Hematopoietic multipotent progenitor cell treated with erythropoietin and hydrocortisone succinate and interleukin-3 and kit ligand, for 6 days (in vitro differentiated cells): ENCODE measurements at regions not wholly inside any gene's neighbourhood (a gene's known extent, or its start where the extent isn't known, plus 50 kb on each side); places are given as distances from the start of the nearest gene placed in this dataset.

Source experiments
- DNase-seq: peaks from one replicate; pipeline ENCODE4 v3.0.0-alpha.2; 2015

- no peak for DNase-seq
Observed at GRCh38 chr2:117684919-117685318, 129.6 kb upstream of the DDX18 start.

GRCh38 chr2:117686699-117687098 lies 127.8 kb upstream of the DDX18 start:
- no peak for DNase-seq

GRCh38 chr2:117691595-117691994 lies 122.9 kb upstream of the DDX18 start:
- no peak for DNase-seq

GRCh38 chr2:117692001-117692763 lies 122.3 kb upstream of the DDX18 start:
- no peak for DNase-seq

- no peak for DNase-seq
Observed at GRCh38 chr2:117693154-117693553, 121.3 kb upstream of the DDX18 start.

DNA sequence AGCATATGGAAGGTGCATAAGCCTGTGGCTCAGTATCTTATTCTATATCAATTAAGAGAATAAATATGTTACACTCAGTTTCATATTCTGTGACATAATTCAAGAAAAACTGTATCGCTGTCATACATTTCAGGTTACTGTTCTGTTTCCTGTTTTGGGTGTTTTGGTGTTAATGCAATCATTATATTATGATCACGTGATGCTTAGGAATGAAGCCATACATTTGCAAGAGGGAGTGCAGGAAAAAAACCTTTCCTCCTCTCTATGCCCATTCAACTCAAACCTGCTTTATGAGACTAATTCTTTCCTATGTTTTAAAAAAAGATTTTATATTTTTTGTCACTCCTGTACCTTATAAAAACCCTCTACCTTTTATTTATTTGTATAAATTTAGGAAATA lies 120.8 kb upstream of the DDX18 start:
- DNase-seq = no peak

DNA sequence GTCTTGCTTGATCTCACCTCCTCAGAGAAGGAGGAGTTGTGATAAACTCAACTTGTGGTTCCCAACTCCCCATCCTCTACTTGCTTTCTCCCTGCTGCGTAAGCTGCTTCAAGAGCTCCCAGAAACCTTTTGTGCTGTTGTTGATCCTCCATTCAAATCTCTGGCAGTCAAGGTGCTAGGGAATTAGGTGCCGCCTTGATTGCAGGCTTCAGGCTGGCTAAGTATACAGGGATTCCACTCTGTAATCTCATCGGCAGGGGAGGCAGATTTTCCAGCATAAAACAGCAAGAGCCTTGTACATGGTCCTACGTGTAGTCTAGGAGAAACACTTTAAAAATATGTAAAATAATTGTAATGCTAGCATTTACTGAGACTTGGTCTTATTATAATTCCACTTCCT lies 116.2 kb upstream of the DDX18 start:
- no peak for DNase-seq

DNA sequence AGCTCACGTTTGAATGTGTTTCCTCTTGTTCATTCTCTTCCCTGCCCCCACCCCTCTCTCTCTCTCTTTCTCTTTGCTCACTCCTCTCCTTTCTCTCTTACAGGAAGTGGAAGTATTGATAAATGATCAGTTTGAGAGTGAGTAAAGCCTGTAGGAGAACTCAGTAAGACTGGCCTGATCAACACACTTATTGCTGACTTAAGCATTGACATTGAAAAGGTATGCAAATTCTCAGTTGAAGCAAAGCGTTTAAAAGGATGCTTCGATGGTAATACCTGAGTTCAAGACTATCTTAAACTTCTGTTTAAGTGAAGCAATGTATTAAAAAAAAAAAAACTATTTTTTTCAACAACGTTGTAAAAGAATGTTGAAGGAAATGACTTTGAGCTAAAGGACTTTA lies 115.7 kb upstream of the DDX18 start:
- DNase-seq = no peak

GRCh38 chr2:117700471-117700870 lies 114.0 kb upstream of the DDX18 start:
- no peak for DNase-seq

GRCh38 chr2:117701365-117701764 lies 113.1 kb upstream of the DDX18 start:
- DNase-seq = no peak

DNA sequence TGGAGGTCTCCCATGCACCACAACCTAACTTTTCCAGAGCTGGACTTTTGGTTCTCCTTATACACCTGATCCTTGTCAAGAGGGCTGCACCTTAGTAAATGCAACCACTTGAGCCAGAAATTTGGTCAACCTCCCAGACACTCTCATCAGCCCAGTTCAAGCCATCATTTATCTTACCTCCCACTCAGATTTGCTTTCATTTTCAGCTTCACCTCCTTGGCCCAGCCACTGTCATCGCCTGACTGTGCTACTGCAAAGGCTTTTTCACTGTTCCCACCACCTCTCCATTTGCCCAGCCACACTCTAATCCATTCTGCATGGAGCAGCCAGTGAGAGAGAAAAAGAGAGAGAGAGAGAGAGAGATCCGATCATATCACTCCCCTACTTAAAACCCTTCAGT lies 112.4 kb upstream of the DDX18 start:
- no peak for DNase-seq

- DNase-seq = no peak
Observed at GRCh38 chr2:117703858-117704257, 110.6 kb upstream of the DDX18 start.

DNA sequence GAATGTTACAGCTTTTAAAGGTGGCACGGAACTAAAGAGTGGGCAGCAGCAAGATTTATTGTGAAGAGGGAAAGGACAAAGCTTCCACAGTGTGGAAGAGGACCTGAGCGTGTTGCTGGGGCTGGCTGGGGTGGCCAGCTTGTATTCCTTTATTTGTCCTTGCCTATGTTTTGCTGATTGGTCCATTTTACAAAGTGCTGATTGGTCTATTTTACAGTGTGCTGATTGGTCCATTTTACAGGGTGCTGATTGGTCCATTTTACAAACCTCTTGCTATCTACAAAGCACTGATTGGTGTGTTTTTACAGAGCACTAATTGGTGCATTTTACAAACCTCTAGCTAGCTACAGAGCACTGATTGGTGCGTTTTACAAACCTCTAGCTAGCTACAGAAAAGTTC lies 109.7 kb upstream of the DDX18 start:
- no peak for DNase-seq

DNA sequence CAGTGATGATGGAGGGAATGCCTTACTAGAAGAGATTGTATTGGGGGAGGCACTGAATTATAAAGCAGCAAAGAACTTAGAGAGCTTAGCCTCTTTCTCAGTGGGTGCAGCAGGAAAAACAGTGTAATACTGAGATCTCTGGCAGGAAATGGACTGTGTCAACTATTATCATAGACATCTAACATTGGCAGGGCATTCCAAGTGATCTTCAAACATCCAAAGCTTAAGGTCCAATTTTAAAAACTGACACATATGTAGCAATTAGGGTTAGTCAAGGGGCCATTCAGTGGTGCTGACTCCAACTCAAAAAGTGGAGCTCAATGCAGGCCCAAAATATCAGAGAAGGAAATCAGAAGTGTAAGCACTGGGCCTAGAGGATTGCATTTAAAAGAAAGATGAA lies 106.6 kb upstream of the DDX18 start:
- no peak for DNase-seq

- DNase-seq = no peak
Observed at GRCh38 chr2:117712684-117713083, 101.8 kb upstream of the DDX18 start.

DNA sequence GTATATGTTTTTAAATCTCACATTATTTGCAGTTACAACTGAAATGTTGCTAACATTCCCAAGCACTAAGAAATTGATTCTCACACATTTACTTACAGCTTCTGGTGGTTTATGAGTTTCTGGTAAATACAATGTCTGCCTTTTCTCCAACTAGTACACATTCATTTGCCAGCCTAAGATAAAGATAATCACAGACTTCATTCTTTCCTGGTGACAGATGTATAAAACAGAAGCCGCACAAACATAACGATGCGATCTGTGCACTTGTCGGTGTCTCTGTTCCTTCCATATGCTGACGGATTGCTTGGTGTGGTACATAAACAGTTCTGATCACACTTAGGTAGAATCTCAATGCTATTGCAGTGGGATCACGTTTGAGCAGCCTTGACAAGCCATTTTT lies 100.4 kb upstream of the DDX18 start:
- DNase-seq = no peak

- no peak for DNase-seq
Observed at GRCh38 chr2:117714745-117715417, 99.6 kb upstream of the DDX18 start.

DNA sequence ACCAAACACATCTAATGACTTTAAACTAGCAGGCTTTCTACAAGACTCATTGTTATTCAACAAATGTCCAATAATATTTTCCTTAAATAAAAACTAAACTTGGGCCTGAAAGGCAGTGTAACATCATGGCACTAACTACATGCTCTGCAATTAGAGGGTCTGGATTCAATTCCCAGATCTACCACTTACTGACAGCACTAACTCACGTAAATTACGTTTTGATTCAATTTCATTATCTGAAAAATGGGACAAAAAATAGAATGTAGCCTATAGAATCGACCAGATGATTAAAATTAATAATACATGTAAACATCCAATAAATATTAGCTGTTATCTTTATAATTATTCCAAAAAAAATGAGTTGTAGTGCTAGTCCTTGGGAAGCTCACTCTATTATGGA lies 98.0 kb upstream of the DDX18 start:
- DNase-seq = no peak

GRCh38 chr2:117717072-117717471 lies 97.4 kb upstream of the DDX18 start:
- no peak for DNase-seq

DNA sequence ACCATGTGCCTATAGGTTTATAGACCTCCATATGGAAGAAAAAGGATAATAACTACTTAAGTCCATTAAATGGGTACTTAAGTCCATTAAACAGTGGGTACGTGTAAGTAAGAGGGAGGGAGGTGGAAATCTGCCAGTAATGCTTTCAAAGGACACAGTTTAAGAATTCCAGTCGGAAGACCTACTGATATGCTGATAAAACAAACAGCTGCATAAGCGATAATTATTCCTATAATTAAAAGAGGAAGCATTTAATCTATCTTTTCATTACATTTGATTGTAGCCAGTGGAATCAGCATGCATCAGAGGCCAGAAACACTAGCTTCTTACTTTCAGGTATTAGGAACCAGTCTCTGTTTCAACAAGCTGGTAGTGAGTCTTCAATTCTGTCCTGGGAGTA lies 96.4 kb upstream of the DDX18 start:
- no peak for DNase-seq

DNA sequence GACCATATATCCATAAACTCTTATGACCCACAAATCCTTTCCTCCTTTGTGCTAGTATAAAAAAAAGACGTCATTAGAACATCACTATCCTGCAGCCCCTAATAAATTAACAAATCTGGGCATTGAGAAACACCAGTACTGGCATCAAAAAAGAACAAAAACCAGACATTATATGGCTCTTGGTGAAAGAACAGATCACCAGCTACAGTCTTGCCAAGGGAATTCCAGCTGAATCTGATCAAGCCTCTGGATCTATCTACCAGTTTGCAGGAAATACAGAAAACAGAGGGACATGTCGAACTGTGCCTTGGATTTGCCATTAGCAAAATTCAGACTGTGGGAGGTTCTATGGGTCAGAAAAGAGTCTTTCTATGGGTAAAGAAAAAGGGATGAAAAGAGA lies 93.7 kb upstream of the DDX18 start:
- DNase-seq = no peak

GRCh38 chr2:117723483-117723882 lies 91.0 kb upstream of the DDX18 start:
- DNase-seq = no peak

DNA sequence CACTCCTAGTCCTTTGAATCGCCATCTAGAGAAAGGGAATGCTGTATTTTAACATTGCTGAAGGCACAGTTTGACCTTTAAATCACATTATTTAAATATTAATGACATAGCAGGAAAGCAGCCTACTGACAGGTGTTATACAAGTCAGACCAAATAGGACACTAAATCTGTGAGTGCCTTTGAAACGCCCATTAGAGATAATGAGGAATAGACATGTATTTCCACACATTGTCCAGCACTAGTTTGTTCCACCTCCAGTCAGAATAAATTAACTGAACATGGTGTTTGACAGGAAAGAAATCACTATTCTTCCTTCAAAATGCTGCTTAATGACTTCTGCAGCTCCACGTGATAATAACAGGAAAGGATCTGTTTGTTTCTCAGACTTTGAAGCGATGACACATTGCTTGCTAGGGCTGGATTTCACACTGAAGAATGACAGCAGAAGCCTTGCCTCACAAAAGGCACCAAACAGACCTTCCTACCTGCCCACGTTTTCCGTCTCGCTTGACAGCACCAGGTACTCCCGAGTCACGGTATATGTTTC lies 90.5 kb upstream of the DDX18 start:
- no peak for DNase-seq

DNA sequence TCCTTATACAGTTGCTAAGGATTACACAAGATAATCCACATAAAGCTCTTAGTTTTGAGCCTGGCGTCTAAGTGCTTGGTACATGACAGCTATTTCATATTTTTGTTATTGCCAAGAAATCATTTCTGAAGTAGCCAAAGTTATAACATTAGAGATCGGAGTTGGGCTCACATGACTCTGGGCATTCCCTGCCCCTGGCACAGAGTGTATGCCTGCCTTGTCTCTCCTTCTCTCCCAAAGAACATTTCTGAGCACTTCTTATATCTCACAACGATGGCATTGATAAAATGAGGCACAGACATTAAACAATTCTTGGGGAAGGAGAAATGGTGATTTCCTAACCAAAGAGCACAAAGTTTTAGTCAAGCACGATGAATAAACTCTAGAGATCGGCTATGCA lies 87.7 kb upstream of the DDX18 start:
- no peak for DNase-seq

DNA sequence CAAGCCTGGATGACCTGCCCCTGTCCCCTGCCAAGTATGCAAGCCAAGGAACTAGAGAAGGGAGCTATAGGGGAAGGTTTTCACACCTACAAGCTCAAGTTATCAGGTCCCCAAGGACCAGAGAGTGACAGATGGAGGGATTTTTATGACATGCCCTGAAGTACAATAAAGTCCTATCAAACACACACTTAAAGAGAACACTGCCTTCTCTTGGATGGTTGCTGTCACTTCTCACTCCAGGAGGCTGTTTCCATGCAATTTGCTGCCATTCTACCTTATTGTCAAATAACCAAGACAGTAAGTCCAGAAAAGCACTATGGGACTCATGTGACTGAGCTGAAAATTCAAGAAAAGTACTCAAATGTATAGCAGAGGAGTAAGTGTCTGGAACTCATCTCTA lies 76.6 kb upstream of the DDX18 start:
- no peak for DNase-seq
